ENCODE measurements at regions not wholly inside any gene's neighbourhood (a gene's known extent, or its start where the extent isn't known, plus 50 kb on each side); places are given as distances from the start of the nearest gene placed in this dataset.

DNA sequence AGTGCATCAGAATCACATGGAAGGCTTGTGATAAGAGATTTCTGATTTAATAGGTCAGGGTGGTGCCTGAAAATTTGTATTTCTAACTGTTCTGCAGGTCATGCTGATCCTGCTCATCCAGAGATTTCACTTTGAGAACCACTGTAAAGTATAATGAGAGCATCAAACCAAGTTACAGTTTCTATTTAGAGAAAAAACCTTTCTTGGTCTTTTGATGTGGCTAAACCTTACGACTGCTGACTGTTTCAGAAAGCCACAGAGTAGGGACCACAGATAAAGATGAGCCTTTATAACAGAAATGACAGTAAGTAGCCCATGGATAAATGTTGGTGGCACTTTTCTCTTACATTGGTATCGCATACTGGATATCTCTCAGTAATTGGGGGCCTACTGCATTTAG, 109.4 kb upstream of the FANCL start:
- intact Hi-C loops (cut with DNase I): no loop called here
- ATAC-seq: no peak
- H3K27ac ChIP-seq: no peak overlapping the region
- peaks cover 0 to 12% (median 0%) of the 10 kb centered on the region in 11 donors for H3K9me3 ChIP-seq
- H3K36me3 ChIP-seq: no peaks in the 10 kb centered on the region
- no peak for DNase-seq
- H3K4me3 ChIP-seq: no peak overlapping the region
- WGBS, 2 donors: 67 to 69% methylated on average over 2 of the region's 2 CpGs
- TF ChIP-seq, protein P1, sequence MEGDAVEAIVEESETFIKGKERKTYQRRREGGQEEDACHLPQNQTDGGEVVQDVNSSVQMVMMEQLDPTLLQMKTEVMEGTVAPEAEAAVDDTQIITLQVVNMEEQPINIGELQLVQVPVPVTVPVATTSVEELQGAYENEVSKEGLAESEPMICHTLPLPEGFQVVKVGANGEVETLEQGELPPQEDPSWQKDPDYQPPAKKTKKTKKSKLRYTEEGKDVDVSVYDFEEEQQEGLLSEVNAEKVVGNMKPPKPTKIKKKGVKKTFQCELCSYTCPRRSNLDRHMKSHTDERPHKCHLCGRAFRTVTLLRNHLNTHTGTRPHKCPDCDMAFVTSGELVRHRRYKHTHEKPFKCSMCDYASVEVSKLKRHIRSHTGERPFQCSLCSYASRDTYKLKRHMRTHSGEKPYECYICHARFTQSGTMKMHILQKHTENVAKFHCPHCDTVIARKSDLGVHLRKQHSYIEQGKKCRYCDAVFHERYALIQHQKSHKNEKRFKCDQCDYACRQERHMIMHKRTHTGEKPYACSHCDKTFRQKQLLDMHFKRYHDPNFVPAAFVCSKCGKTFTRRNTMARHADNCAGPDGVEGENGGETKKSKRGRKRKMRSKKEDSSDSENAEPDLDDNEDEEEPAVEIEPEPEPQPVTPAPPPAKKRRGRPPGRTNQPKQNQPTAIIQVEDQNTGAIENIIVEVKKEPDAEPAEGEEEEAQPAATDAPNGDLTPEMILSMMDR (IDR thresholded peaks at IDR 0.05): no peak
- H3K27me3 ChIP-seq: peaks cover 0 to 4% (median 0%) of the 10 kb centered on the region in 7 donors
- H3K4me1 ChIP-seq: no peaks in the 10 kb centered on the region

DNA sequence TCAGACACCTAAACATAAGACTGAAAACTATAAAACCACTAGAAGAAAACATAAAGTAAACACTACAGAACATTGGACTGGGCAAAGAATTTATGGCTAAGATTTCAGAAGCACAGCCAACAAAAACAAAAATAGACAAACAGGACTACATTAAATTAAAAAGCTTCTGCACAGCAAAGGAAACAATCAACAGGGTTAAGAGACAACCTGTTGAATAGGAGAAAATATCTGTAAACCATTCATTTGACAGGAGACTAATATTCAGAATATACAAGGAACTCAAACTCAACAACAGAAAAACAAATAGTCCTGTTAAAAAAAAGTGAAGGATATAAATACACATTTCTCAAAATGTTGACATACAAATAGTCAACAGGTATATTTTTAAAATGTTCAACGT, 106.7 kb upstream of the FANCL start:
- 22 to 29% methylated on average over 1 of the region's 1 CpG for WGBS, 2 donors

DNA sequence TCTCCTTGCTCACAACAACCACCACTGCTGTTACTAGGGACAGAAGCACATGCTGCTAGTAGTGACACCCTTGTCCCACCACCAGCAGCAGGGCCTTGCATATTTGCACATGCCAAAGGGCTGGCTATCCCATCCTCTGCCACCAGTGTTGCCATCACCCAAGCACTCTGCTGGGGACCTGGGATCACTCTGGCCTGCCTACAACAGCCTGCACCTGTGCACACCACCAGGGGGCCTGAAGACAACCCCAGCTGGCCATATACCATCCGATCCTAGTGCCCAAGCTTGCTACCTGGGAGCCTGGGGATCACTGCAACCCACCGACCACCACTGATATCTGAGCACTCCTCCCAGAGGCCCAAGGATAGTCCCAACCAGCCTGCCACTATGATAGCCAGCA, 99.9 kb upstream of the FANCL start:
- WGBS, 2 donors: 77 to 86% methylated on average over 2 of the region's 2 CpGs
- H3K36me3 ChIP-seq: no peaks in the 10 kb centered on the region
- H3K27ac ChIP-seq: no peak overlapping the region
- ATAC-seq (no peak), DNase-seq (no peak)
- H3K9me3 ChIP-seq: peaks cover 0 to 22% (median 5%) of the 10 kb centered on the region in 11 donors
- TF ChIP-seq, protein P1 (IDR thresholded peaks at IDR 0.05): no peak
- intact Hi-C loops (cut with DNase I): no loop called here
- H3K27me3 ChIP-seq: no peaks in the 10 kb centered on the region
- H3K4me1 ChIP-seq: no peaks in the 10 kb centered on the region
- H3K4me3 ChIP-seq: no peak overlapping the region

More for the DNA sequence above, 106.7 kb upstream of the FANCL start:
- no peak overlapping the region for H3K27ac ChIP-seq
- ATAC-seq (no peak), DNase-seq (no peak)
- peaks cover 0 to 4% (median 0%) of the 10 kb centered on the region in 7 donors for H3K27me3 ChIP-seq
- H3K4me3 ChIP-seq: no peak overlapping the region
- TF ChIP-seq, protein P1 (IDR thresholded peaks at IDR 0.05): no peak
- H3K9me3 ChIP-seq: peaks cover 0 to 15% (median under 1%) of the 10 kb centered on the region in 11 donors
- no peaks in the 10 kb centered on the region for H3K36me3 ChIP-seq
- H3K4me1 ChIP-seq: no peaks in the 10 kb centered on the region
- intact Hi-C loops (cut with DNase I): no loop called here

DNA sequence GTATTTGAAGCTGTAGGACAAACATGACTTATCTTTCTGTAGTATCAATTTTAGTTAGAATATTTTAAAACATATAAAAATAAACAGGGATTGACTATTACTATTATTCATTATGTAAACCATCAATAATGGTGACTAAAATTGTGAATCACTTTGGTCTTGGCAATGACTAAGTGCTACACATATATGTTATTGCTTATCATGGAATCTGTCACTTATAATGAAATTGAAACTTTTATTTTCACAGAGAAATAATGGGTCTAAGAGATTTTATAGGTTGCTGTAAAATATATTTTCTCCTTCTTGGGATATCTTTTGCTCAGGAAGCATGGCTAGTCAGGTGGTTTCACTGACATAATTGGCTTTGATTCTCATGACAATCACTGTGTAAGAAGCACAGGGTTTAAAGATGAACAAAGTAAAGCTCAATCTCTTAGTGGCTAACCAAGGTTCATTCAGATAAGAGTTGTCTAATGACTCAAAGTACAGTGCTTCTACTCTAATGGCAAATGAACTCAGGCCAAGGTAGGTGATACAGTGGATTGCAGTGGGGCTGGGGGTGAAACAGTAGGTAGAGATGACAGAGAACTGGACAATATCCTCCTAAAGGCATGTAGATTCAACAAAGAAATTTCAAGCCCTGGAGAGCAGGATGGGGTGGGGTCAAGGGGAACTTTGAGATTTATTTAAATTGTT, 98.6 kb upstream of the FANCL start:
- intact Hi-C loops (cut with DNase I): no loop called here
- TF ChIP-seq, protein P1 (IDR thresholded peaks at IDR 0.05): no peak
- H3K27ac ChIP-seq: no peak overlapping the region
- H3K4me3 ChIP-seq: no peak overlapping the region
- H3K36me3 ChIP-seq: no peaks in the 10 kb centered on the region
- no peak for ATAC-seq
- DNase-seq: no peak
- no peaks in the 10 kb centered on the region for H3K27me3 ChIP-seq
- no peaks in the 10 kb centered on the region for H3K4me1 ChIP-seq
- H3K9me3 ChIP-seq: peaks cover 0 to 22% (median 5%) of the 10 kb centered on the region in 11 donors

Measured in heart right ventricle (tissue), 16 donors.